ENCODE measurements at regions not wholly inside any gene's neighbourhood (a gene's known extent, or its start where the extent isn't known, plus 50 kb on each side); places are given as distances from the start of the nearest gene placed in this dataset.

DNA sequence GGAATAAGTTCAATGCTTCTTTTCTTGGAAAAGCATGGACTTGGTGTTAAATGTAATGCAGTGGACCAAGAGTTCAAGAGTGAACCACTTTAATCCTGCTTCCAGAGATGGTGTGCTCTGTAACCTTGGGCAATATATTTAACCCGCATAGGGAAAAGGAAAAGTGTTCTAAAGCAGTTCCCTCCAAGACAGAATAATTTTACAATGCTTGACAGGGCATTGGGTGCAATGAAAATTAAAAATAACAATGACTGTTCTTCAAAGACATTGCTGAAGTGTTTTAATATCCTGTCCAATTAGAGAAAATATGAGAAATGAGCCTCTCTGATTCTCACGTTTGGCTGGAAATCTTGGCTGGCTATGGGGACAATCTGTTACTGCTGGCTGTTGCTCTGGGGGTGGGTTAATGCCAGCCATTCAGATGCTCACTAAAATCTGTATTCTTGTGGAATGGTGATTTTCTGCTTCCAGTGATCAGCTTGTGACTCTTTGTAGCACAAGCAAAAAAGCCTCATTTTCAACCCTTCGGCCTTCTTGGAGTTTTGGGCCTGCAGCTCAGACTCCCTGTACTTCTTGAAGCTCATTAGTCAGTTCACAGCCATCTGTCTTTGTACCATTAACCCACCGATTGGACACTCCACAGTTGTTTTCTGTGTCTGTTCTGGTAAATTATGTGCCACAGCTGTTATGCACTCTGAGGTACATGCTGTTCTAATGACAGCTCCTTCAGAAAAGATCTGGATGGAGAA, 310.6 kb downstream of the LMO7 start:
- Histone ChIP-seq H3K9ac (replicated peaks; ENCODE audit: extremely low read depth, insufficient read depth, low read length) (no peak overlapping the region), H3K79me2 (ENCODE audit: control insufficient read depth, insufficient read depth, low read length) (no peaks in the 10 kb centered on the region), H3K9me1 (replicated peaks; ENCODE audit: control insufficient read depth, extremely low read depth, insufficient read depth, low read length) (no peaks in the 10 kb centered on the region), H3K27me3 (ENCODE audit: control insufficient read depth in 2 of 2, insufficient read depth in 2 of 2, low read length in 2 of 2) (peaks cover 0 to 2% of the 10 kb centered on the region in 2 experiments), H3K4me3 (replicated peaks in 1 of 3; ENCODE audit: insufficient read depth in 1 of 3, low read depth in 1 of 3, low read length in 3 of 3) (no peak overlapping the region), H3K4me1 (ENCODE audit: control insufficient read depth, extremely low read depth, insufficient read depth, low read length) (no peaks in the 10 kb centered on the region), H3K4me2 (ENCODE audit: insufficient read depth, low read length) (no peak overlapping the region), H3K27ac (ENCODE audit: insufficient read depth, low read depth, low read length) (no peak overlapping the region), H2AFZ (ENCODE audit: low read depth, low read length) (no peak overlapping the region), H3K36me3 (ENCODE audit: control insufficient read depth in 2 of 2, extremely low read depth in 1 of 2, insufficient read depth in 2 of 2, low read length in 2 of 2) (no peaks in the 10 kb centered on the region), H4K20me1 (replicated peaks; ENCODE audit: control insufficient read depth, extremely low read depth, insufficient read depth, low read length) (no peaks in the 10 kb centered on the region), H3K9me3 (replicated peaks; ENCODE audit: control insufficient read depth, insufficient read depth, low read length) (no peaks in the 10 kb centered on the region)
- ChIA-PET POLR2A (no interaction called here), CTCF (interaction anchor here (1.0 kb wide), 1 partner anchor 10 kb away, joined by 3 read pairs; no protein-coding TSS in a partner anchor)
- DNase-seq (ENCODE audit: low read depth, low spot score) = no peak
- no TSS peak for BruUV-seq (replicated peaks)
- dilution Hi-C loops (cut with MboI; ENCODE audit: extremely low pct_ligation_motif_present, low sequenced_read_pairs) = no loop called here
- TF ChIP-seq GATA2 (IDR thresholded peaks at IDR 0.05; ENCODE audit: insufficient read depth, insufficient read length, low read depth, low read length) = no peak
- TF ChIP-seq, protein P1, sequence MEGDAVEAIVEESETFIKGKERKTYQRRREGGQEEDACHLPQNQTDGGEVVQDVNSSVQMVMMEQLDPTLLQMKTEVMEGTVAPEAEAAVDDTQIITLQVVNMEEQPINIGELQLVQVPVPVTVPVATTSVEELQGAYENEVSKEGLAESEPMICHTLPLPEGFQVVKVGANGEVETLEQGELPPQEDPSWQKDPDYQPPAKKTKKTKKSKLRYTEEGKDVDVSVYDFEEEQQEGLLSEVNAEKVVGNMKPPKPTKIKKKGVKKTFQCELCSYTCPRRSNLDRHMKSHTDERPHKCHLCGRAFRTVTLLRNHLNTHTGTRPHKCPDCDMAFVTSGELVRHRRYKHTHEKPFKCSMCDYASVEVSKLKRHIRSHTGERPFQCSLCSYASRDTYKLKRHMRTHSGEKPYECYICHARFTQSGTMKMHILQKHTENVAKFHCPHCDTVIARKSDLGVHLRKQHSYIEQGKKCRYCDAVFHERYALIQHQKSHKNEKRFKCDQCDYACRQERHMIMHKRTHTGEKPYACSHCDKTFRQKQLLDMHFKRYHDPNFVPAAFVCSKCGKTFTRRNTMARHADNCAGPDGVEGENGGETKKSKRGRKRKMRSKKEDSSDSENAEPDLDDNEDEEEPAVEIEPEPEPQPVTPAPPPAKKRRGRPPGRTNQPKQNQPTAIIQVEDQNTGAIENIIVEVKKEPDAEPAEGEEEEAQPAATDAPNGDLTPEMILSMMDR (IDR thresholded peaks at IDR 0.05; ENCODE audit: extremely low read depth in 1 of 2, insufficient read depth in 1 of 2, low read depth in 1 of 2, low read length in 2 of 2) = no peak
- no peak for TF ChIP-seq FOS (IDR thresholded peaks at IDR 0.05; ENCODE audit: borderline replicate concordance, insufficient read depth, low read length)
- no peak for TF ChIP-seq MAX (IDR thresholded peaks at IDR 0.05; ENCODE audit: insufficient read depth, insufficient read length)
- no peak for TF ChIP-seq MYC (IDR thresholded peaks at IDR 0.05; ENCODE audit: low read depth, low read length)
- TF ChIP-seq POLR2A (IDR thresholded peaks at IDR 0.05; ENCODE audit: low read depth, low read length) = no peak
- TF ChIP-seq JUN (IDR thresholded peaks at IDR 0.05; ENCODE audit: borderline replicate concordance, insufficient read depth, insufficient read length, low read depth) = no peak
- no peak for TF ChIP-seq POLR2AphosphoS5 (IDR thresholded peaks at IDR 0.05; ENCODE audit: insufficient read depth, low read depth, low read length)
- no peak for TF ChIP-seq EZH2 (IDR thresholded peaks at IDR 0.05; ENCODE audit: borderline replicate concordance, low read depth, low read length, severe bottlenecking)
- no peak for FAIRE-seq
- intact Hi-C loops (cut with micrococcal nuclease) = no loop called here

Data from endothelial cell of umbilical vein (primary cell).